HG02610 (cell line): ENCODE measurements at regions not wholly inside any gene's neighbourhood (a gene's known extent, or its start where the extent isn't known, plus 50 kb on each side); places are given as distances from the start of the nearest gene placed in this dataset.
"Not testable (repeated sequence)": the region's sequence is repeated elsewhere in the genome, so short reads cannot be mapped to it uniquely, and the experiment has no call there.

ENCODE experiments used
- ATAC-seq: cut with Tn5 transposase; IDR thresholded peaks from one replicate; pipeline ENCODE4 v1.9.1; 2021; ENCODE audit warnings: mild to moderate bottlenecking, moderate library complexity; ENCODE audit not compliant: unreplicated experiment

GRCh38 chr1:103469801-103470200 lies 55.7 kb upstream of the RNPC3 start:
- no peak for ATAC-seq

DNA sequence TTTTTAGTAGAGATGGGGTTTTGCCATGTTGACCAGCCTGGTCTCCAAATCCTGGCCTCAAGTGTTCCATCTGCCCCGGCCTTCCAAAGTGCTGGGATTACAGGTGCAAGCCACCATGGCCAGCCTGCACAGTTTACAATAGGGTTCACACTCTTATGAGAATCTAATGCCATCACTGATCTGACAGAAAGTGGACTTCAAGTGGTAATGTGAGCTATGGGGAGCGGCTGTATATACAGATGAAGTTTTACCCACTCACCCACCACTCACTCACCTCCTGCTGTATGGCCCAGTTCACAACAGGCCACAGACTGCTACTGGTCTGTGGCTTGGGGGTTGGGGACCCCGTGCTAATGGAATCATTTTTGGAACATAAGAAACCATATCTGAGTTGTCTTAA lies 58.4 kb upstream of the RNPC3 start:
- ATAC-seq: no peak

GRCh38 chr1:103461161-103462105 lies 64.1 kb upstream of the RNPC3 start:
- ATAC-seq: no peak

DNA sequence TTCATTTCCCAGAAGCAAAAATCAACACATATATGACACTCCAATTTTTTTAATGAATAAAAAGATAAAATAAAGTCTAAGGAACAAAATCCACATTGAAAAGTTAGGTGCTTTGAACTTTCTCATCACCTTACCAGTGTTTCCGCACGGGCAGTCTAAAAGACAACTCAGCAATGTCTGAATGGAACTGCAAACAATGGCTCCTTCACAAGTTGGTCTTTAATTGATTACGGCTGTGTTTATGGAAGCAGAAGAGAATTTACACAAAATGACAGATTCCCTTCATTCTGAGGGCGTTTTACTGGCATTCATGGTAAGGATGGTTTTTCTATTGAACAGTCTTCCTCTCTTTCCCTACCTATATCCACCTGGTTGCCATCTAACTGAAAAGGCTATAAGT lies 65.0 kb upstream of the RNPC3 start:
- no peak for ATAC-seq

GRCh38 chr1:103459346-103459745 lies 66.2 kb upstream of the RNPC3 start:
- no peak for ATAC-seq

- no peak for ATAC-seq
These were observed 67.5 kb upstream of the RNPC3 start for GRCh38 chr1:103457886-103458455.

- no peak for ATAC-seq
These were observed 76.9 kb upstream of the RNPC3 start for GRCh38 chr1:103448560-103448959.

DNA sequence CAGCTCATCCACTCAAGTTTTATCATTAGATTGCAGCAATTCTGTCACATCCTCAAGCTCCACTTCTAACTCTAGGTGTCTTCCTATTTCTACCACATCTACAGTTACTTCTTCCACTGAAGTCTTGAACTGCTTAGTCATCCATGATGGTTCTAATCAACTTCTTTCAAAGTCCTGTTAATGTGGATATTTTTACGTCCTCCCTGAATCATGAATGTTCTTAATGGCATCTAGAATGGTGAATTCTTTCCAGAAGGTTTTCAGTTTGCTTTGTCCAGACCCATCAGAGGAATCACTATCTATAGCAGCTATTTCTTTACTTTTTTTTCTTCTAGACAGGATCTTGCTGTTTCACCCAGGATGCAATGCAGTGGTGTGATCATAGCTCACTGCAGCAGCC lies 78.0 kb upstream of the RNPC3 start:
- ATAC-seq: no peak

GRCh38 chr1:103441342-103441741 lies 84.2 kb upstream of the RNPC3 start:
- no peak for ATAC-seq

GRCh38 chr1:103436568-103437100 lies 88.9 kb upstream of the RNPC3 start:
- ATAC-seq: not testable (repeated sequence)

DNA sequence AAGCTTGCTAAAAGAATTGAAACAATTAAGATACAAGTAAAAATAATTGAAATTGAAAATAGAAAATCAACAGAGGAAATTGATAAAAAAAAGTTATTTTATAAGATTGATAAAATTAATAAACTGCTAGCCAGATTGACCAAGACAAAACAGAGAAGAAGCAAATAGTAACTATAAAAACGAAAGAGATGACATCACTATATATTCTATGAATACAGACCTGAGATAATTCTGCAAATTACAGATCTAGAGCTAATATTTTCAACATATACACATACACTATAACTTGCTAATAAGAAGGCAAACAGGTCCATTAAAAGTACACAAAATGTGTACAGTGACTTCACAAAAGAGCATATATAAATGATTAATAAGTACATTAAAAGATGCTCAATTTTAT lies 90.1 kb upstream of the RNPC3 start:
- ATAC-seq: no peak

DNA sequence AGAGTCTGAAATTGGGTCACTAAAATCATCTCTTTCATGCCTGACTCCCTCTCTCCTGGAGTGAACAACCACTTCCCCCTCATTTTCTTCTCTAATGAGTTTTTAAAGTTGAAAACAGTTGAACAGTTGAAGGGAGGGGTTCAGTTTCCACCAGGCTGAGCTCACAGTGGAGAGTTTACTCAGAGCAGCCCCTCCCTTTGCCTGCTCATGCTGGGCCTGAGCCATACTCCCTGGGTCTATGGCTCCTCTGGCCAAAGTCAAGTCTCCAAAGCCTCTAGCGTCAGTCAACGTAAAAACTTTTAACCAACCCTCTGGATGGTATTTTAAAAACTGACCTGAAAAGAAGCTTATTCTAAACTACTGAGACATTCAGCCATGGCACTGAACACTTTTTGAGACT lies 100.8 kb upstream of the RNPC3 start:
- ATAC-seq: no peak

- ATAC-seq: no peak
These were observed 108.7 kb upstream of the RNPC3 start for GRCh38 chr1:103416681-103417286.

GRCh38 chr1:103387898-103388297 lies 137.6 kb upstream of the RNPC3 start:
- ATAC-seq: no peak

DNA sequence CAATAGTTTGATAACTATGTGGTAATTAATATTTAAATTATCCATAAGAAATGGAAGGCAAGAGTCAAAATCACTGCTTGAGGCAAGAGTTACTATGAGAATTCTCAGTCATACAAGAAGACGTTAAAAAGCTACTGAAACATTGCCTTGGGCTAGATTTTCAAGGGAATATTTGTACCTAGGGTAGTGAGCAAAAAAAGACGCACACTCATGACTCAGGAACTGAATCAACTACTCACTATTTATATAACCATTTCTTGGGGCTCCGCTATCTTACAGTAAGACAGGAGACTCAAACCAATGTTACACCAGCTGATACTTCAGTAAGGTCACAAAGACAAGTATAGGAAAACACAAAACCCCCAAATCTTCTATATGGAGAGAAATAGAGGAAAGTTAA lies 151.5 kb upstream of the RNPC3 start:
- no peak for ATAC-seq

GRCh38 chr1:103372866-103373265 lies 152.6 kb upstream of the RNPC3 start:
- no peak for ATAC-seq

DNA sequence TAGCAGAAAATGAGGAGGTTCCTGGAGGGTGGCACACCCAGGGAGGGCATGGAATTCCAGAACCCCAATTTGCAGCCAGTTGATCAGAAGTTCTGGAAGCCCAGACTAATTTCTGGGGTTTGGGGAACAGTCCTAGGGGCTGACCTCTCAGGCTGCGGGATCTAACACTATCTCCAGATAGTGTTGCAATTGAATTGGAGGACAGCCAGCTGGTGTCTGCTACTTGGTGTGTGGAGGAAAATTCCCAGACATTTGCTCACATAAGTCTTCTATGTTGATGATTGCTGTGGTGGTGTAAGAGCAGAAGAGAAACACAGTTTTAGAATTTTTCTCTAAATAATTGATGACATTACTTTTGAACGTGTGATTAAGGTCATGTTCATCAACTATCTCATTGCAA lies 154.3 kb upstream of the RNPC3 start:
- no peak for ATAC-seq

GRCh38 chr1:103367186-103367585 lies 158.3 kb upstream of the RNPC3 start:
- ATAC-seq: no peak

DNA sequence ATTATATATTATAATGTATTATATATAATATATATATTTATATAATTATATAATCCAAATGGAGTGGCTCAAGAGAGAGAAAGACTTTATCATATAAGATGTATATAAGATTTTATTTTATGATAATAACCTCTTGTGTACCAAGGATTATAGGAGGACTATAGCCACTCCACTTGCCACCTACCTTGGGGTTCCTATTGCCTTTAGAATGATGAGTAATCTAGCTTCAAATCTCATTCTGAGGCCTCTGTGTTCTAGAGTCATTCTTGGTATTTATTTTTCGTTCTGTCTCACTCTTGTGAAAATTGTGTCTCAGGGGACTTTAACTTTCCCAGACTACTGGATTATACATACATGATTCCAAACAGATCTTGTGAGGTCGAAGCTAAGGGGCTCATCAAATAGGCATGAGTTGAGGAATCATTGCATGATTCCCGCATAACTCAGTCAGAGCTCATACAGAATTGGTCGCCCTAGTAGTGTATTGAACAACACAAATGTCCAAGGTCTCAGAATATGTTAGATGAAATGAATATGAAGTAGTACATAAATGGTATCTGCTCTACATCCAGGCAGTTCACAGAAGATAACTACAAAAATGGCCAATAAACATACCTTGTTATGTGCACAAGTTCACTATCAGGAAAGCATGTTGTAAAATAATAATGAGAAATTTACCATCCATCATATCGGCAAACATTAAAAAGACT lies 159.5 kb upstream of the RNPC3 start:
- no peak for ATAC-seq

DNA sequence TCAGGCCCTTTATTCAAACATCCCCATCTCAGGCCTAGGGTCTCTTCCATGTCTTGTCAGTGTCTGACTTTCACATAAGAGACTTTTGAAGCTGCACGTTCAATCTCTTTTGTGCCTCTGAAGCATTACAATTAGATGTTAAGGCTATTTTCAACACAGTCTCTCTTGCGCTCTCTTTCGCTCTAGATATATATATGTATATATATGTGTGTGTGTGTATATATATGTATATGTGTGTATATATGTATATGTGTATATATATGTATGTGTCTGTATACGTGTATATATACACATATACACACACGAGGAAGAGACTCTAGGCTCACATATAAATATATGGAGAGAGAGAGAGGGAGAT lies 162.5 kb upstream of the RNPC3 start:
- ATAC-seq: no peak

- no peak for ATAC-seq
These were observed 163.0 kb upstream of the RNPC3 start for GRCh38 chr1:103362348-103363007.
